ENCODE measurements at regions not wholly inside any gene's neighbourhood (a gene's known extent, or its start where the extent isn't known, plus 50 kb on each side); places are given as distances from the start of the nearest gene placed in this dataset.

GRCh38 chr6:150465610-150466009, 96.8 kb downstream of the IYD start:
- no peaks in the 10 kb centered on the region for H3K4me1 Mint-ChIP-seq (ENCODE audit: unreplicated experiment)
- H3K27ac Mint-ChIP-seq (ENCODE audit: unreplicated experiment) = no peak overlapping the region
- no peaks in the 10 kb centered on the region for H3K36me3 Mint-ChIP-seq (ENCODE audit: low read depth, unreplicated experiment)
- no peak overlapping the region for H3K4me3 Mint-ChIP-seq (ENCODE audit: unreplicated experiment)
- no peaks in the 10 kb centered on the region for H3K9me3 Mint-ChIP-seq (ENCODE audit: unreplicated experiment)
- TF ChIP-seq CTCF (IDR thresholded peaks at IDR 0.05; ENCODE audit: unreplicated experiment) = no peak
- no peak for DNase-seq (ENCODE audit: low spot score)
- peaks cover 1% of the 10 kb centered on the region for H3K27me3 Mint-ChIP-seq (ENCODE audit: unreplicated experiment)

- no peaks in the 10 kb centered on the region for H3K4me1 Mint-ChIP-seq (ENCODE audit: unreplicated experiment)
- H3K9me3 Mint-ChIP-seq (ENCODE audit: unreplicated experiment) = no peaks in the 10 kb centered on the region
- H3K4me3 Mint-ChIP-seq (ENCODE audit: unreplicated experiment) = no peak overlapping the region
Observed at GRCh38 chr6:150466196-150466595, 97.4 kb downstream of the IYD start.

GRCh38 chr6:150470131-150470530, 101.3 kb downstream of the IYD start:
- no peak overlapping the region for H3K4me3 Mint-ChIP-seq (ENCODE audit: unreplicated experiment)
- H3K9me3 Mint-ChIP-seq (ENCODE audit: unreplicated experiment) = no peaks in the 10 kb centered on the region
- H3K27me3 Mint-ChIP-seq (ENCODE audit: unreplicated experiment) = no peaks in the 10 kb centered on the region
- peaks cover 5% of the 10 kb centered on the region for H3K4me1 Mint-ChIP-seq (ENCODE audit: unreplicated experiment)
- no peak for TF ChIP-seq CTCF (IDR thresholded peaks at IDR 0.05; ENCODE audit: unreplicated experiment)
- no peak overlapping the region for H3K27ac Mint-ChIP-seq (ENCODE audit: unreplicated experiment)
- DNase-seq (ENCODE audit: low spot score) = no peak
- H3K36me3 Mint-ChIP-seq (ENCODE audit: low read depth, unreplicated experiment) = no peaks in the 10 kb centered on the region

More at GRCh38 chr6:150466196-150466595, 97.4 kb downstream of the IYD start:
- no peak overlapping the region for H3K27ac Mint-ChIP-seq (ENCODE audit: unreplicated experiment)
- H3K27me3 Mint-ChIP-seq (ENCODE audit: unreplicated experiment) = peaks cover 1% of the 10 kb centered on the region
- H3K36me3 Mint-ChIP-seq (ENCODE audit: low read depth, unreplicated experiment) = no peaks in the 10 kb centered on the region
- no peak for TF ChIP-seq CTCF (IDR thresholded peaks at IDR 0.05; ENCODE audit: unreplicated experiment)
- no peak for DNase-seq (ENCODE audit: low spot score)

GRCh38 chr6:150470960-150471665, 102.3 kb downstream of the IYD start:
- H3K27me3 Mint-ChIP-seq (ENCODE audit: unreplicated experiment) = no peaks in the 10 kb centered on the region
- H3K9me3 Mint-ChIP-seq (ENCODE audit: unreplicated experiment) = no peaks in the 10 kb centered on the region

More at GRCh38 chr6:150470960-150471665, 102.3 kb downstream of the IYD start:
- no peak overlapping the region for H3K27ac Mint-ChIP-seq (ENCODE audit: unreplicated experiment)
- no peaks in the 10 kb centered on the region for H3K36me3 Mint-ChIP-seq (ENCODE audit: low read depth, unreplicated experiment)
- H3K4me3 Mint-ChIP-seq (ENCODE audit: unreplicated experiment) = no peak overlapping the region
- H3K4me1 Mint-ChIP-seq (ENCODE audit: unreplicated experiment) = peaks cover 5% of the 10 kb centered on the region
- DNase-seq (ENCODE audit: low spot score) = no peak
- TF ChIP-seq CTCF (IDR thresholded peaks at IDR 0.05; ENCODE audit: unreplicated experiment) = no peak
